HG03196 (cell line): ENCODE measurements at regions not wholly inside any gene's neighbourhood (a gene's known extent, or its start where the extent isn't known, plus 50 kb on each side); places are given as distances from the start of the nearest gene placed in this dataset.

ENCODE experiments used
- ATAC-seq: cut with Tn5 transposase; IDR thresholded peaks from one replicate; pipeline ENCODE4 v1.9.1; 2021; ENCODE audit not compliant: unreplicated experiment

DNA sequence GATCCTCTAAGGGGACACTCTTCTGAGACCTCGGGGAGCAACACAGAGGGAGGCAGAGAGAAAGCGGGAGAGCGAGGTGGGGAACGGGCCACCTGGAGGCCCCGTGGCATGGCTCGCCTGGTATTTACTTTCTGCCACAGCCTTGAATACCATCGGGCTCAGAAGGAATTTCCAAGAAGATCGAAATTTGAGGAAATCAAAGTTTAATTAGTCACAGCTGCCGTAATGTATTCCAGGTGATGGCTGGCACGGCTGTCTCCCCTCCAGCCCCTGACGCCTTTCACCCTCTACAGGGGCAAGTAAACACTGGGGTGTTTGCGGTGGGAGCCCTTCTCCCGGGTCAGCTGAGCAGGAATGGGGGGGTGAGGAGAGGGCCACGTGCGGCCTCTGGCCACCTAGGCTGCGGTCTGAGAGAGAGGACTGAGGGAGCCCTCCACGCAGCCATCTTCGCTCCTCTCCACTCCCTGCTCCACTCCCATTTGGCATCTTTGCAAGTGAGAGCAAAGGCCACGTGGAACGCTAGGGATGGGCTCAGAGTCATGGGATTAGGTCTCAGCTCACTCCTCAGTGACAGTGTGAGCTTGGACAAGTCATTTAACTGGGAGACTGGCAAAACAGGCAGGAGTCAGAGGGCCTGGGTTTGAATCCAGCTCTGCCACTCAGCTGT is 125.2 kb downstream of the SYF2 start:
- no peak for ATAC-seq

DNA sequence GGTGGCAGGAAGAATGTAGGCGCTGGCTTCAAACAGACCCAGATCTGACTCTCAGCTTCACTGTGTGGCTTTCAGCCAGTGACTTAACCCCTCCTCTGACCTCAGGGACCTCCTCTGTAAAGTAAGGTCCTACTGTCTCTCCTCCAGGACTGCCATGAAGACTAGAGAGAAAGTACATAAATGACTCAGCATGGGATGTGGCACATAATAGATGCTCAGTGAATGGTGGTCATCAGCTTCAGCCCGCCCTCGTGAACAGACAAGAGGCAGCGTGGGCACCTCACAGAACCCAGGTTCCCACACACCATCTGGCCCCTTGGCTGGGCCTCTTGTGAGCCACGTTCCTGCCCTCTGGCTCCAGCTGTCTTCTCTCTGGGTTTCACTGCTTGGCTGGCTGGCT is 126.0 kb downstream of the SYF2 start:
- ATAC-seq: no peak

DNA sequence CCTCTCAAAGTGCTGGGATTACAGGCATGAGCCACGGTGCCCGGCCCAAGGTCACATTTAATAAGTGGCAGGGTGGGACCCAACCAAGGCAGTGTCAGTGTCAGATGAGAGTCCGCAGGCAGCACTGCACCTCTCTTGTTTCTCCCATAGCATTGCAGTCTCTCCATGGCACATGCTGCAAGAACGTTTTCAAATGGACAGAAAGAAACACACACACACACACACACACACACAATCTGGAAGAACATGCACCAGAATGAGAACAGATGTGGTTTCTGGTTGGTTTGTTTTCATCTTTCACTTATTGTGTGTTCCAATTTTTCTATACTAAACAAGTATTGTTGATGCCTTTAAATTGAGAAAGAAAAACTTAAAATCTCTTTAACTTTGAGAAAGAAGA is 126.5 kb downstream of the SYF2 start:
- no peak for ATAC-seq

DNA sequence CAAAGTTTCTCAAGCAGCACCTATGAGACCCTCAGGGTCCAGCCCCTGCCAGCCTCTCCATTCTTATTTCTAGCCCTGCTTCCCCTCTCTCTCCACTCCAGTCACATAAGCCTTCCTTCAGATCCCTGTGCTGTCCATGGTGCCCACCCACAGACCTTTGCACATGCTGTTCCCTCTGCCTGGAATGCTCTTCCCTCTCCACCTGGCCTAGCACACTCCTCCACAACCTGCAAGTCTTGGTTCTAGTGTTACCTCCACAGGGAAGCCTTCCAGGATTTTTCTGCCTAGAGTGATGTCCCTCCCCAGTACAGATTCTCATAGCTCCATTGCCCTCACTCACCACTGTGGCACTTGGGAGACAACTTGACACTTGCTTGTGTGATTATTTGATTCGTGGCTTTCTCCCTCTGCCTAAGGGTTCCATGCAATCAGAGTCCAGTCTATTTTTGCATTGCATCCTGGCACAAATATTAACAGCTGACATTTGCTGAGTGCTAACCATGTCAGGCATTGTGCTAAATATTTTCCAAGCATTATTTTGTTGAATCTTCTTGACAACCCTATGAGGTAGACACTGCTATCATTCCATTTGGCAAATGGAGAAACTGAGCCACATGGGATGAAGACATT is 127.3 kb downstream of the SYF2 start:
- no peak for ATAC-seq

DNA sequence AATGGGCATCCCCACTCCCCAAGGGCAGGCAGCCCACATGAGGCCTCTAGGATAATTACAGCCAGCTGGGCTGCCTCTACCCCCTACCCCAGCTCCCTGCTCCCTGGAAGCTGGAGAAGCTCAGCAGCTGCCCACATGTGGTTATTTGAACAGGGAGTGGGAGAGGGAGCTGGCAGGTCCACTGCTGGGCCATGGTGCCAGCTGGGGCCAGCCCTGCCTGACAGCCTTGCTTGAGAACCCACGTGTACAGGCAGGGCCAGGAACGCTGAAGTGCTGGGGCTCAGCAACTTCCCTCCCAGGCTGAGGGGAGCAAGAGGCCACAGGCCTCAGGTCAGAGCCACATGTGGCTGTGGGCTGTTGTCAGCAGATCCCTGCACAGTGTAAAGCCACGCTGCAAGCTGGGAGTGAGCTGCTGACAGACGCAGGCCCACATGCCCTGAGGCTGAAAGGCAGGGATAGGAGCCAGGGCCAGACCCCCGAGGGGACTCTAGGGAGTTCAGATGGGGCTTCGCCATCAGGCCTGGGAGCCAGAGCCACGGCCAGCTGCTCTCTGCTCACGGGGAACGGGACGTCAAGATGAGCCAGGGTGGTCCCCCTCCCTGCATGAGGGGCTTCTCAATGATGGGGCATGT is 129.0 kb downstream of the SYF2 start:
- no peak for ATAC-seq

DNA sequence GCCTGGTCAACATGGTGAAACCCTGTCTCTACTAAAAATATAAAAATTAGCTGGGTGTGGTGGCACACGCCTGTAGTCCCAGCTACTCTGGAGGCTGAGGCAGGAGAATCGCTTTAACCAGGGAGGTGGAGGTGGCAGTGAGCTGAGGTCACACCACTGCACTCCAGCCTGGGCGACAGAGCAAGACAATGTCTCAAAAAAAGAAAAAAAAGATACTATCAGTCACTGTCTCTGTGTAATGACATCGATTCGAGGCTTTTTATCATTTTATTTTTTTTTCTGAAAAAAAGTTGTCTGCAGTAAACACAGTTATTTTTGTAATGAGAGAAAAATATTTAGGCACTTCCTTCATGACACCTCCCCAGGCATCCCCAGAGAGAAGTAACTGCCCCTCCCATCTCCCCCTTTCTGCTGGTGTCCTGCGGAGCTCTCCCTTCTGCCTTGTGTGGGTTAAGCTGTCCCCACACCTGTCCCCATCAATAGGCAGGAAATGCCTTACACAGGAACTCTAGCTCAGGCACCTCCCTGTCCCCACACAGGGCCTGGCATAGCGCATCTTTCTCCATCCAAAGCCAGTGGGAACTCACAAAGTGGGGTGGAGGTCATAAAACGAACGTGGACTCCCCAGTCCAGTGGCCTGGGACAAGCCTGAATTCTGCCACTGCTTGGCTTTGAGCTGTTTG is 132.0 kb downstream of the SYF2 start:
- no peak for ATAC-seq

DNA sequence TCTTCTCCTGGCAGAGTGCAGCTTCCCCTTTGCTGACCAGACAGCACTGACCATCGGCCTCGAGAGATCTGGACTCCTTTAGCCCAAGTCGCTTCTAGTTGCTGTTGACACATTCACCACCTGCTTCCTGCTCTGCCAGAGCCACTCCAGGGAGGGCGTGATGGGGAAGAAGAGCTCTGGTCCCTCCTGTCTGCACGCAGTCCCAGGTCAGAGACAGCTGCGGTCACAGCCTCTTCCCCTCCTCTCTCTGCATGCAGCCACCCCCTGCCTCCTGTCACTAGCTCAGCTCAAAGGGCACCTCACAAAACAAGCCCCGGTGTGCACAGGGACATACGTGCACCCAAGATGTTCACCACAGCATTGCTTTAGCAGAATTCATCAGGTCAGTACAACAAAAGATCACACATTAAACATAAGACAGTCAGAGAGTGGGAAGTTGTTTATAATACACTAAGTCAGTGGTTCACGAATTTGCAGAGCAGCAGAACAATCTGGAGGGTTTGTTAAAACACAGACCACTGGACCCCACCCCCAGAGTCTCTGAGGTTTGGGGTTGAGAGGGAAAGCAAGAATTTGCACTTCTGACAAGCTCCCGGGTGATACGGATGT is 132.9 kb downstream of the SYF2 start:
- no peak for ATAC-seq

DNA sequence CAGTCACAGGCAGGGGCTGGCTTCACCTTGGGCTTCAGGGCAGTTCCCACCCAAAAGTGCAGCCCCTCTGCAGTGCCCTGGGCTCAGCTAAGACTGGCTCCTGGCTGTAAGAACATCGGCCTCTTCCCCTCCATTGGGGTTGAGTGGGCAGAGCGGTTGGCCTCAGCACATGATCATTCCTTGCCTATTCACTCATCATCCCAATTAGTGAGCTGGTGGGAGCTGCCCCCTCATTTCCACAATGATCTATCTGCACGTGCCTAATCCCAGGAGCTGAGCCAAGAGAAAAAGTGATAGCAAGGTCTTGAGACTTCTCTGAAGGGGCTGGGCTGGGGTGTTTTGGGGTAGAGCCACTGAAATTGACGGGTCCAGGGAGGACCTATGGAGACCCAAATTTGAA is 133.6 kb downstream of the SYF2 start:
- ATAC-seq: no peak

DNA sequence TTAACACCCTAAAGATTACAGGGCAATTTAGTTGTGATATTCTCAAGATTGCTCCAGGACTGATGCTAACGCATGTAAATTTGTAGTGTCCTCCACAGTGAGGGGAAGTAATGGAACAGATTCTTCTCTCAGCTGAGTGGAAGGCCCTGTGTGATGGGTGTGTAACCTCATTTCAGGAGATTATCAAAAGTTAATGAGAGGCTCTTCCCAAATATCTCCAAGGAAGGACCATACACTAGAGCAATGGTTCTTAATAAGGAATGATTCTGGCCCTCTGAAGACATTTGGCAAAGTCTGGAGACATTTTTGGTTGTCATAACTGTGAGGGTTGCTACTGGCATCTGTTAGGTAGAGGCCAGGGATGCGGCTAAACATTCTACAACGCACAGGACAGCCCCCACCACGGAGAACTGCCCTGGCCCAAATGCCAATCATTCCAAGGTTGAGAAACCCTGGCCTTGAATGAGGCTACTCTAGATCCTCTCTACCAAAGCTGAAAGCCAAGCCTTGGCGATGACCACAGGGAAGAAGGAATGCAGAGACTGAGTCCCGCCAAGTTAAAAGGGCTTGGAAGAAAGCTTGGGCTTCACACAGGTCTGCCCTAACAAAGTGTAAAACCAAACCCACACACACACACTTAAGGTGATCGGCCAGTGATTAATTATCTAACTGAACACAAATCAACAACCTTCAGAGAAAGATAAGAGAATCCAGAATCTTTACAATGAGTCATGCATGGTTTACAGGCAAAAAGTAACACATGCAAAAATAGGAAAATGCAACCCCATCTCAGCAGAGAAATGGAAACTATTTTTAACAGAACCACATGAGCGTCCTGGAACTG is 135.8 kb downstream of the SYF2 start:
- no peak for ATAC-seq

DNA sequence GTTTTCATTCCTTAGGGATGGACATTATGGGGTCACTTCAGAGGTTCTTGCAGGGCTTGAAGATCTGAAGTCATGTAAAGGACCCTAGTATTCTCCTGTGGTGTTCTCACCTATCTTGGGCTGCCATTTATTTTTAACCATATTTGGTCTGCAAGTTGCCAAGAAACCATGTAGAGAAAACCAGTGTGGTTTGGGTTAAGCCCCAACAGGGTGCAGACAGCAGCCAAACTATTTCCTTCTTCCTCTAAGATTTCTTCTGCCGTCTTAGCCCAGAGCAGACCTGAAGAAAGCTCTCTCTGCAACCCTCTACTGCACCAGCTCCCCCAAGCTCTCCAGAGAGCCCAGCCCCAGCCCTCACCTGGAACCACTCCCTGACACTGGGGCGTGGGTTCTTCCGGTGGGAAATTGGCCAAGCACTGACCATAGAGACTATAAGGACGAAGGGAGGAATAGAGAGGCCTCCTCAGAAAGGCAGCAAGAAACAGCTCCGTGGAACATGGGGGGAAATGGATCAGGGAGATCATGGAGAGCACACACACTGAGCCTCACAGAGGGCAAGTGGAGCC is 136.6 kb downstream of the SYF2 start:
- ATAC-seq: no peak

DNA sequence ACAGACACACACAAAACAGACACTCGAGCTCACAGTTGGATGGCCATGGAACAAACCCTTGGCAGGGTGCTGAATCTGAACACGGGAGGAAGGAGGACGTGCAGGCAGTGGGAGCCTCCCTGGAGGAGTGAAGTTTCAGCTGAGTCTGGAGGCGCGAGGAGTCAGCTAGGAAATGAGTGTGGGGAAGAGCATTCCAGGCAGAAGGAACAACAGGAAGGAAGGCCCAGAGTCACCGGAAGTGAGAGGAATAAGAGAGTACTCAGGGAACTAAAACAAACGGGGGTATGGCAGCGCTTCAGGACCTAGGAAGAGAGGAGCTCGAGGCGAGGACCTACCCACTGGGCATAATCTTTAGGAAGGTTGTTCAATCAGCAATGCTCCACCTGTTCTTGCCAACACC is 137.3 kb downstream of the SYF2 start:
- ATAC-seq: no peak

DNA sequence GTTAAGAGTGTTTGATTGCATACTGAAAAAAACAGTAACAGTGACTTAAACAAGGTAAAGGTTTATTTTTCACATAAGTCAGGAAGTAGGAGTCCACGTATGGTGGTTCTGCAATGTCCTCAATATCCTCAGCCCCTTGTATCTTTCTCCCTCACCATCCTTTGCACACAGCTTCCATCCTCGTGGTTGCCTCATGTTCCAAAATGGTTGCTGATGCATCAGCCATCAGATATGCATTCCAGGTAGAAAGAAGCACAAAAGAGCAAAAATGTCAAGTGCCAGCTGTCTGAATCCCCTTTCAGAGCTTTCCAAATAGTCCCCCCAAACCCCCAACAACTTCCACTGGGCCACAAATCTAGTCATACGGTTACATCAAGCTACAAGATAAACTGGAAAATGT is 138.1 kb downstream of the SYF2 start:
- no peak for ATAC-seq

DNA sequence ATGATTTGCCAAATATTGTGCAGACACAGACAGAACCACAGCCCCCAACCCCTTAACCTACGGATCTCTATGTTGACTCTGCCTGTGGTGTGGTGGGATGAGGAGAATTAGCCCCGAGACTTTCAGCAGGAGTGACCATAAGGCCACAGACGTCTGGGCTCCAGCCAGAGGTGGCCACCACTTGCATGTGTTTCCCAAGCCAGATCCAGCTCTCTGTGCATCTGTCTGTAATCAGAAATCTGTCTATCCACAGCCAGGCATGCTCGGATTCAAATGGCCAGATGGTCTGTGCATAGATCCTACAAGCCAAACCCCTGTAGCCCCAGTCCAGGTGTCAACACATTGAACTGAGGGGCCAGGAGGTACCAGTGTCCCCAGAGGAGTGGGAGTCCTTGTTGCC is 140.6 kb downstream of the SYF2 start:
- ATAC-seq: no peak

DNA sequence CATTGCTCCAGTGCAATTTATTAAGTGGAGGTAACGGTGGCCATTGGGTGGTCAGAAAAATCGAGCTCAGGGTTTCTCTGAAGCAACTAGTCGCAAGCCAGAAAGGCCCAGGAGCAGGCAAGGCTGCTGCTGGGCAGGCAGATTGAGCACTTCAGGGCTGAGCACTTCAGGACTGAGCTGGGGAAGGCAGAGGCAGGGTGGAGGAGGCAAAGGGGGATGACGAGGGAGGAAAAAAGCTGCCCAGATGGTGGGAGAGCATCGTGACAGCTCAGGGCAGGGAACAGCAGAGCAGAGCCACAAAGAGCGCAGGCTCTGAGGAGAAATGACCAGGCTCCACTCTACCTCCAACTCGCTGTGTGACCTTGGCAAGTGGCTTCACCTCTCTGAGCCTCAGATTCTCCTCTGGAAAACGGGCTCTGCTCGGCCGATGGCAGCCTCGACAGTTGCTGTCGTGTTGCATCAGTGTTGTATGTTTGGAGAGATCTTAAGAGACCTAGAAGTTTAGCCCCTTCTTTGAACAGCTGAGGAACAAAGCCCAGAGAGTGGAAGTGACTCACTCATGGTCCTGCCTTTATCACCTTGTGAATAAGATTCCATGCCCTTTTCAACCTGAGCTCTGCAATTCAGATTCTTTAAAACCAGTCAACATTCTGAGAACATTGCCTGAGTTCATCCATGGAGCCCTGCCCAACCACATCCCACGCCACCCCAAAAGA is 141.4 kb downstream of the SYF2 start:
- no peak for ATAC-seq

DNA sequence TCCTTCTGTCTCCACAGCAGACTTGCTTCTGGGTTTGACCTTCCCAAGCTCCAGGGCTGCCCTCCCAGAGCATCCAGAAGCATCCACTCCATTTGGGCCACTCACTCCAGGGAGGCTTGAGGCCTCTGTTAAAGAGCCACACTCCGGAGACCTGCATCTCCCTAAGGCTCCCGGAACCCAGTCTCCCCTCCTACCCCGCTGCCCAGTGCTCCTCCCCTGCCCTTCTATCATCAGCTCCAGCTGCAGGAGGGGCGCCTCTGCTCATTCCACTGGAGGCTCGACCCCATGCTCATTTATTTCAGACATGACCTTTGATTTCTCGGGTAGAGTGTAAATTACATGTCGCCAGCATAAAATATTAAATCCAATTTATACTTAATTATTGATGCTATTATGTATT is 142.5 kb downstream of the SYF2 start:
- no peak for ATAC-seq

DNA sequence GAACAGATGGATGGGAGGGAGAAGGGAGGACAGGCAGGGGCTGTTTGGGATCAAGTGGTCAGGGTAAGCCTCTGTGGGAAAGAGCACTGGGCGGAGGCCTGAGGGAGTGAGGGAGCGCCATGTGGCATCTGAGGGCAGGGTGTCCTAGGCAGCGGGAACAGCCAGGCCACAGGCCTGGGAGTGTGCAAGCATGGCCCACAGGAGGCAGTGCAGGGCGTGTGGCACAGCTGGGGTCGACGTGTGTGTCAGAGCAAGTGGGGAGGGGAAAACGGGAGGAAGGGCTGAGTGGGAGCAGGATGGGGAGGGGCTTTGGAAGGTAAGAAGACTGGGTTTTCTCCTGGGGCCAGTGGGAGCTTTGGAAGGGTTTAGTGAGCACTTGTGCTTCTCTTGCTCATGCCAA is 143.4 kb downstream of the SYF2 start:
- no peak for ATAC-seq

DNA sequence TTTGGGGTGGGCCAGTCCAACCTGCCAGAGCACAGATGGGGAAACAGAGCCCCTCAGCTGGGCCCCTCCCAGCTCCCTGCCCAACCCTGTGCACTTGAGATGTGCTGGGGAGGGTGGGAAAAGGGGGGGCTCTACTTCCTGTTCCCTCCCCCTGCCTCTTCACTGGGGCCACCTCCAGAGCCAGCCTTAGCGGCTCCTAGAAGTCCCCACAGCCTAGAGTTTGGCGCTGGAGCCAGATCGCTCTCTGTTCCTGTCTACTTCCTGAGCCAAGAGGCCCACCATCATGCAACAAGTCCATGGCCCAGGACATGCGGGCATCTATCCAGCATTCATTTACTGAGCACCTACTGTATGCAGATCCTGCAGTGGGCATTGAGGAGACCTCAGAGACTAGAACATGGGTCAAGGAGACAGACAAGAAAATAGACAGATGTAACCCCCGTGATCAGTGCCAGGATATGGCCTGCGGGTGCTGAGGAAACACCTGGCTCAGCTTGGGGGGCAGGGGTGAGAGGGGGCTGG is 144.1 kb downstream of the SYF2 start:
- no peak for ATAC-seq

DNA sequence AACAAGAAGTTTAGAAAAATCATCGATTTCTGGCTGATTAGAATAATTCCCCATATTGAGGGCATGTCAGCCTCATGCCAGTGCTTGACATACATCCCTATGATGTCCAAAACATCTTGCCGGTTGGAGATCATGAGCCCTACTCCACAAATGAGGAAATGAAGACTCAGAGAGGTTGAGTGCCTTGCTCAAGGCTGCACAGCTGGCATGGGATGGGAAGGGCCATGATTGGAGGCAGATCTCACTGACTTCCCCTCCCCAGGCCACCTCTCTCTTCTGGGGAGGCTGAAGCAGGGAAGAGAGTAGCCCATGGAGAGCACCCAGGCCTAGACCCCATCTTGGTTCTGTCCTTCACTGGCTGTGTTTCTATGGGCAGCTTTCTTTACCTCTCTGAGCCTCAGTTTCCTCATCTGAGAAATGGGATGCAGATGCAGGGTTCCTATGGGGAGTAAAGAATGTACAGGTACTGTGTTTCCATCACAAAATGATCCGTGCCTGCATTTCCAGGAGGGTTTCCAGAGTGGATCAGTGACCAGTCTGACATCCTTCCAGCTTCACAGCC is 145.7 kb downstream of the SYF2 start:
- ATAC-seq: no peak

DNA sequence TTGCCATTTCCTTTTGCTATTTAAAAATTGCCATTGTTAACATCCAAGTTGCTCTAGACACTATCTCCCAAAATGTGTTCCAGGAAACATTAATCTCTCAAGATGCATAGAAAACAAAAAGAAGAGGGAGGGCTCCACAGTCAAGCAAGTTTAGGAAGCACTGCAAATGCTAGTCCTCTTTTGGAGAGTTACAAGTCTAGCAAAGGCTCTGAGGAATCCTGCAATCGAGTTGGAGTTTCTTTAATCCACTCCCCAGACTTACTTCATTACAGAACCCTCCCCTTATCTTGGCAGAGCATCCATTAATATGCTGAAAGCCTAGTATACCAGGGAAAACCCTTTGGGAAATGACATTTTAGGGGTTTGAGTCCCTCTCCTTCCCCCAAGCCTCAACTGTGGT is 147.9 kb downstream of the SYF2 start:
- no peak for ATAC-seq
